Esophagus muscularis mucosa (tissue), 3 donors: ENCODE measurements at regions not wholly inside any gene's neighbourhood (a gene's known extent, or its start where the extent isn't known, plus 50 kb on each side); places are given as distances from the start of the nearest gene placed in this dataset.

Experiments used
- CTCF ChIP-seq, 3 experiments: fragments of 200-600 bp in 2 of 3; fragments of 450-650 bp in 1 of 3; sonication (generic) in 2 of 3; IDR thresholded peaks; one replicate each; pipeline ENCODE4 v1.5.1; 2017 to 2019; ENCODE audit warnings: antibody characterized with exemption in 3 of 3, mild to moderate bottlenecking in 2 of 3, moderate library complexity in 1 of 3
- POLR2A ChIP-seq: fragments of 450-650 bp; IDR thresholded peaks from one replicate; pipeline ENCODE4 v1.6.1; 2017; ENCODE audit warnings: antibody characterized with exemption, moderate library complexity, mild to moderate bottlenecking, low read depth
- POLR2AphosphoS5 ChIP-seq, 2 donors: sonication (generic); formaldehyde crosslinking; IDR thresholded peaks; one replicate each; pipeline ENCODE4 v1.6.1; 2017; ENCODE audit warnings: antibody characterized with exemption in 2 of 2

GRCh38 chr3:22627993-22628499 is 575.1 kb upstream of the UBE2E2 start:
- TF ChIP-seq CTCF (IDR thresholded peaks at IDR 0.05) (no peak), POLR2A (no peak), POLR2AphosphoS5 (IDR thresholded peaks at IDR 0.05) (no peak)
